PC-9 (cell line): ENCODE measurements at regions not wholly inside any gene's neighbourhood (a gene's known extent, or its start where the extent isn't known, plus 50 kb on each side); places are given as distances from the start of the nearest gene placed in this dataset.

Experiments
- BruUV-seq: library from RNA; stranded (reverse); fragments of 400-500 nt; replicated peaks from 2 replicates; lab custom pipeline; 2021; lab: Mats Ljungman, UMichigan
- CTCF ChIA-PET: fragments of 300-600 bp; sonication (Branson Sonifier 250); formaldehyde crosslinking; loops from one replicate; lab custom pipeline; 2022; ENCODE audit warnings: antibody characterized with exemption; lab: Charles Lee
- POLR2A ChIA-PET: fragments of 300-600 bp; sonication (Branson Sonifier 250); formaldehyde crosslinking; loops from one replicate; lab custom pipeline; 2022; ENCODE audit warnings: antibody characterized with exemption; ENCODE audit not compliant: unreplicated experiment; lab: Charles Lee
- DNase-seq, 2 experiments: peaks; one replicate each; pipeline versions ENCODE4 v3.0.0 to v3.0.0-alpha.2; 2015 to 2022; ENCODE audit warnings: mixed read lengths in 1 of 2
- H2AFZ ChIP-seq: fragments of 200-600 bp; sonication (generic); 2 replicates; pipeline ENCODE4 v1.8.1; 2017; ENCODE audit warnings: antibody characterized with exemption
- H3F3A ChIP-seq: fragments of 200-600 bp; sonication (generic); 2 replicates; pipeline ENCODE4 v1.8.1; 2017; ENCODE audit warnings: antibody characterized with exemption, mild to moderate bottlenecking, low read depth; ENCODE audit not compliant: insufficient read depth
- H3K27ac ChIP-seq: fragments of 200-600 bp; sonication (generic); 2 replicates; pipeline ENCODE4 v1.6.1; 2016; ENCODE audit warnings: mixed run types
- H3K27me3 ChIP-seq: fragments of 200-600 bp; sonication (generic); 2 replicates; pipeline ENCODE4 v1.6.1; 2016; ENCODE audit warnings: low read depth, mixed run types; ENCODE audit not compliant: insufficient read depth
- H3K36me3 ChIP-seq: fragments of 200-600 bp; sonication (generic); 2 replicates; pipeline ENCODE4 v1.6.1; 2016; ENCODE audit warnings: low read depth, mixed run types
- H3K4me1 ChIP-seq: fragments of 200-600 bp; sonication (generic); replicated peaks from 2 replicates; pipeline ENCODE4 v1.6.1; 2016; ENCODE audit warnings: mixed run types; ENCODE audit not compliant: insufficient read depth
- H3K4me2 ChIP-seq: fragments of 200-600 bp; sonication (generic); 2 replicates; pipeline ENCODE4 v1.6.1; 2017; ENCODE audit warnings: mixed run types
- H3K4me3 ChIP-seq: fragments of 200-600 bp; sonication (generic); 2 replicates; pipeline ENCODE4 v1.6.1; 2016; ENCODE audit warnings: mixed run types
- H3K79me2 ChIP-seq: fragments of 200-600 bp; sonication (generic); 2 replicates; pipeline ENCODE4 v1.6.1; 2017; ENCODE audit warnings: low read depth, mixed run types
- H3K9me2 ChIP-seq: fragments of 200-600 bp; sonication (generic); 2 replicates; pipeline ENCODE4 v1.8.1; 2017; ENCODE audit warnings: mild to moderate bottlenecking; ENCODE audit not compliant: insufficient read depth
- H3K9me3 ChIP-seq: fragments of 200-600 bp; sonication (generic); 2 replicates; pipeline ENCODE4 v1.8.1; 2016; ENCODE audit warnings: low read depth; ENCODE audit not compliant: insufficient read depth
- H4K20me1 ChIP-seq: fragments of 200-600 bp; sonication (generic); 2 replicates; pipeline ENCODE4 v1.8.1; 2017; ENCODE audit not compliant: insufficient read depth
- EZH2 ChIP-seq: fragments of 200-600 bp; sonication (generic); IDR thresholded peaks from 2 replicates; pipeline ENCODE4 v1.8.0; 2017; ENCODE audit warnings: antibody characterized with exemption, low read depth
- intact Hi-C: fragments of 100-400 bp; cut with micrococcal nuclease; formaldehyde crosslinking; loops from one replicate; pipeline ENCODE4 v1.10.0; 2022; ENCODE audit not compliant: unreplicated experiment
- TF ChIP-seq, protein P1 (sequence below): fragments of 200-600 bp; sonication (generic); conservative IDR thresholded peaks from 2 replicates; pipeline ENCODE4 v1.6.1; 2017; ENCODE audit warnings: mixed run types, antibody characterized with exemption, mild to moderate bottlenecking, moderate library complexity

- H3K4me3 ChIP-seq: no peak overlapping the region
- no peaks in the 10 kb centered on the region for H3K36me3 ChIP-seq
- no peaks in the 10 kb centered on the region for H3F3A ChIP-seq
- peaks cover 32% of the 10 kb centered on the region for H3K27me3 ChIP-seq
- H3K4me1 ChIP-seq: no peaks in the 10 kb centered on the region
- H3K9me2 ChIP-seq: no peaks in the 10 kb centered on the region
- H3K9me3 ChIP-seq: no peaks in the 10 kb centered on the region
- H4K20me1 ChIP-seq: no peaks in the 10 kb centered on the region
- BruUV-seq: no TSS peak
- CTCF ChIA-PET: no interaction called here
- POLR2A ChIA-PET: no interaction called here
- no peak for TF ChIP-seq EZH2
- TF ChIP-seq, protein P1, sequence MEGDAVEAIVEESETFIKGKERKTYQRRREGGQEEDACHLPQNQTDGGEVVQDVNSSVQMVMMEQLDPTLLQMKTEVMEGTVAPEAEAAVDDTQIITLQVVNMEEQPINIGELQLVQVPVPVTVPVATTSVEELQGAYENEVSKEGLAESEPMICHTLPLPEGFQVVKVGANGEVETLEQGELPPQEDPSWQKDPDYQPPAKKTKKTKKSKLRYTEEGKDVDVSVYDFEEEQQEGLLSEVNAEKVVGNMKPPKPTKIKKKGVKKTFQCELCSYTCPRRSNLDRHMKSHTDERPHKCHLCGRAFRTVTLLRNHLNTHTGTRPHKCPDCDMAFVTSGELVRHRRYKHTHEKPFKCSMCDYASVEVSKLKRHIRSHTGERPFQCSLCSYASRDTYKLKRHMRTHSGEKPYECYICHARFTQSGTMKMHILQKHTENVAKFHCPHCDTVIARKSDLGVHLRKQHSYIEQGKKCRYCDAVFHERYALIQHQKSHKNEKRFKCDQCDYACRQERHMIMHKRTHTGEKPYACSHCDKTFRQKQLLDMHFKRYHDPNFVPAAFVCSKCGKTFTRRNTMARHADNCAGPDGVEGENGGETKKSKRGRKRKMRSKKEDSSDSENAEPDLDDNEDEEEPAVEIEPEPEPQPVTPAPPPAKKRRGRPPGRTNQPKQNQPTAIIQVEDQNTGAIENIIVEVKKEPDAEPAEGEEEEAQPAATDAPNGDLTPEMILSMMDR: no peak
- no peak overlapping the region for H2AFZ ChIP-seq
- H3K27ac ChIP-seq: no peak overlapping the region
- DNase-seq: no peak
- H3K4me2 ChIP-seq: no peak overlapping the region
- intact Hi-C loops: no loop called here
- no peaks in the 10 kb centered on the region for H3K79me2 ChIP-seq
Measured at GRCh38 chr12:24553259-24553658, 395.6 kb downstream of the BCAT1 start.

GRCh38 chr12:24551163-24551786 lies 397.6 kb downstream of the BCAT1 start:
- TF ChIP-seq EZH2: no peak
- TF ChIP-seq, protein P1: no peak

GRCh38 chr12:24550609-24551008 lies 398.3 kb downstream of the BCAT1 start:
- Histone ChIP-seq H3K79me2 (no peaks in the 10 kb centered on the region), H2AFZ (no peak overlapping the region)
- CTCF ChIA-PET: no interaction called here

More at GRCh38 chr12:24551163-24551786, 397.6 kb downstream of the BCAT1 start:
- no peaks in the 10 kb centered on the region for H3K9me3 ChIP-seq
- no peak overlapping the region for H3K27ac ChIP-seq
- DNase-seq: no peak
- H3K27me3 ChIP-seq: peaks cover 32% of the 10 kb centered on the region
- BruUV-seq: no TSS peak
- ChIA-PET CTCF (no interaction called here), POLR2A (interaction anchor here (0.6 kb wide), 1 partner anchor 36 kb away, joined by 10 read pairs; no protein-coding TSS in a partner anchor)
- 0 out of 2 replicates have a peak overlapping the region, but pooled peaks have one; percentile 22 for H3K4me2 ChIP-seq
- no peak overlapping the region for H2AFZ ChIP-seq
- H3K4me1 ChIP-seq: no peaks in the 10 kb centered on the region
- H3K4me3 ChIP-seq: no peak overlapping the region
- H3K9me2 ChIP-seq: no peaks in the 10 kb centered on the region
- H3K79me2 ChIP-seq: no peaks in the 10 kb centered on the region
- H3K36me3 ChIP-seq: no peaks in the 10 kb centered on the region
- no peaks in the 10 kb centered on the region for H3F3A ChIP-seq
- H4K20me1 ChIP-seq: no peaks in the 10 kb centered on the region
- intact Hi-C loops: no loop called here

More at GRCh38 chr12:24550609-24551008, 398.3 kb downstream of the BCAT1 start:
- no peak for DNase-seq
- intact Hi-C loops: no loop called here
- Histone ChIP-seq H3K36me3 (no peaks in the 10 kb centered on the region), H3K27me3 (peaks cover 32% of the 10 kb centered on the region), H3K4me2 (no peak overlapping the region), H3K4me3 (no peak overlapping the region), H3K9me3 (no peaks in the 10 kb centered on the region), H3K27ac (no peak overlapping the region), H4K20me1 (no peaks in the 10 kb centered on the region), H3K4me1 (no peaks in the 10 kb centered on the region), H3F3A (no peaks in the 10 kb centered on the region), H3K9me2 (no peaks in the 10 kb centered on the region)
- POLR2A ChIA-PET: interaction anchor here (0.6 kb wide), 1 partner anchor 36 kb away, joined by 10 read pairs; no protein-coding TSS in a partner anchor
- no TSS peak for BruUV-seq
- no peak for TF ChIP-seq EZH2
- TF ChIP-seq, protein P1: no peak
